Muscle layer of duodenum (tissue), 2 donors: ENCODE measurements at regions not wholly inside any gene's neighbourhood (a gene's known extent, or its start where the extent isn't known, plus 50 kb on each side); places are given as distances from the start of the nearest gene placed in this dataset.

Experiments
- H3K27ac ChIP-seq: one replicate; pipeline ENCODE4 v1.7.0; 2013; ENCODE audit warnings: mild to moderate bottlenecking, low read length
- H3K27me3 ChIP-seq: one replicate; pipeline ENCODE4 v1.7.0; 2013; ENCODE audit warnings: low read depth, mild to moderate bottlenecking, control low read depth, low read length
- H3K36me3 ChIP-seq, 2 donors: one replicate each; pipeline ENCODE4 v1.7.0; 2013; ENCODE audit warnings: low read length in 2 of 2, control low read depth in 1 of 2, mild to moderate bottlenecking in 1 of 2; ENCODE audit not compliant: insufficient read depth in 2 of 2, control insufficient read depth in 1 of 2
- H3K4me1 ChIP-seq, 2 donors: one replicate each; pipeline ENCODE4 v1.7.0; 2013; ENCODE audit warnings: low read length in 2 of 2, mild to moderate bottlenecking in 2 of 2, control low read depth in 1 of 2, moderate library complexity in 1 of 2; ENCODE audit not compliant: insufficient read depth in 2 of 2, control insufficient read depth in 1 of 2
- H3K4me3 ChIP-seq, 2 donors: one replicate each; pipeline ENCODE4 v1.7.0; 2013; ENCODE audit warnings: low read length in 2 of 2, low read depth in 1 of 2, mild to moderate bottlenecking in 1 of 2
- H3K9me3 ChIP-seq, 2 donors: one replicate each; pipeline ENCODE4 v1.7.0; 2013; ENCODE audit warnings: low read length in 2 of 2, control low read depth in 1 of 2, mild to moderate bottlenecking in 1 of 2; ENCODE audit not compliant: control insufficient read depth in 1 of 2
- donor health status: healthy.

DNA sequence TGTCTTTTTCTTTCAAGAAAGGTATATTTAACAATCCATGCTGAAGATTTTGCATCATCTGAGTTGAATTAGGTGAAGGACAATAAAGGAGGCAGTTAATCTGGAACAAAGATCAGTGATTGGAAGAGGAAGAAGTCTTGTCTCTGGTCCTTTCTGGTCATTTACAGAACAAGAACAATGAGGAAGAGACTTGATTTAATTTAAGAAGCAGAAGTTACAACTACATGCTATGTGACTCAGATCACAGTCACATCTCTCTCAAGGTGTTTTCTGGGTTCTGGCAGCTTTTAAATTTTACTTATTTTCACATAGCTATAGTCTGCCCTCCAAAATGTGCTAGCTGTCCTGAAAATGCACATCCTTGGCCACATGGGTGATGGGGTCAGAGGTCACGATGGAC is 53.5 kb upstream of the DEK start:
- no peaks in the 10 kb centered on the region for H3K36me3 ChIP-seq
- H3K4me1 ChIP-seq, result no peaks in the 10 kb centered on the region
- no peaks in the 10 kb centered on the region for H3K9me3 ChIP-seq
- no peak overlapping the region for H3K4me3 ChIP-seq
- no peaks in the 10 kb centered on the region for H3K27me3 ChIP-seq
- no peak overlapping the region for H3K27ac ChIP-seq

DNA sequence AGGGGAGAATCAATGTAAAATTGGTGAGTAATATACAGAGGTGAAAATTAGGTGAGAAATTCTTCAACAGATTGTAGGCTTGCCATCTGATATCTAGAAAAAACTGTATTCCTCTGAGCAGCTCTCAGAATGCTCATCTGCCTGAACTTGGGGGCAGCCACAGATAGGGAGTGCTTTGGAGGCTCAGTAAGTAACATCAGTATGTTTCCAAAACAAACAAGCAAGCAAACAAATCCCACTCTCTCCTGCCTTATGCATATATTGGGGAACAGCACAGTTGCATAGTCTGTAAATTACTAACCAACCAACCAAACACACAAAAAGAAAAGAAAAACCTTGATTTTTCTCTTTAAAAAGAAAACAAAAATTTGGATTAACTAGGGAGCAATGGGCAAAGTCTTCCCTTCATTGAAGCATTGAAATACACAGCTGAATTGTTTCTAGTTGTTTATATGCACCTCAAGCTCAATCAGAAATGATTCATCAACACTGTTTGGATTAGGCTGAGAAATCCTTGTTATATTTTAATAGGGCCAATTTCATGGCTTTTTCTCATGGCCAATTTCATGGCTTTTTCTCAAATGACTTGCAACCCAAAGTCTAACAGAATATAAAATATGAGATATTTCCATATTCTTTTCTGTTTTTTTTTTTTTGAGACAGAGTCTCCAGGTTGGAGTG is 50.1 kb upstream of the DEK start:
- Histone ChIP-seq H3K4me1 (no peaks in the 10 kb centered on the region), H3K4me3 (no peak overlapping the region), H3K27me3 (no peaks in the 10 kb centered on the region), H3K9me3 (no peaks in the 10 kb centered on the region), H3K36me3 (no peaks in the 10 kb centered on the region), H3K27ac (no peak overlapping the region)
